Right lung (tissue), 2 donors: ENCODE measurements at regions not wholly inside any gene's neighbourhood (a gene's known extent, or its start where the extent isn't known, plus 50 kb on each side); places are given as distances from the start of the nearest gene placed in this dataset.
"Not testable (repeated sequence)": the region's sequence is repeated elsewhere in the genome, so short reads cannot be mapped to it uniquely, and the experiment has no call there.

Source experiments
- DNase-seq, 2 donors: peaks; one replicate each; pipeline ENCODE4 v3.0.0-alpha.2; 2013

DNA sequence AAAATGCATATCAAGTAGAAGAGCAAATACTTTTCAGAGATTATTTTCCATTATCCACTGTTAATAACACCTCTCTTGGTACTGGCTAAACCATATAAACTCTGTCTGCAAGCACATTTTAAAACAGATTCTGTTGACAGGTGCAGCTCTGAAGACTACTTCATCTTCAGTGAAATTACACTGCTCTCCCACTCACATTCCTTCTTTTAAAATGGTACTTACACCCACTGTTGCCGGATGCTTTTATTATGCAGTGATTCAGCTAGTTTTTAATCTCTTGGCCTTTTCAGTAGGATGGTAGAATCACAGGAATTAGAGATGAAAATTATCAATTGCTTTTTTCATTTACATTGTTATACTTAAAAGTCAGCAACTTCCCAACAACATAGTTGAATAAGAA lies 381.6 kb downstream of the GASK1B start:
- no peak for DNase-seq

DNA sequence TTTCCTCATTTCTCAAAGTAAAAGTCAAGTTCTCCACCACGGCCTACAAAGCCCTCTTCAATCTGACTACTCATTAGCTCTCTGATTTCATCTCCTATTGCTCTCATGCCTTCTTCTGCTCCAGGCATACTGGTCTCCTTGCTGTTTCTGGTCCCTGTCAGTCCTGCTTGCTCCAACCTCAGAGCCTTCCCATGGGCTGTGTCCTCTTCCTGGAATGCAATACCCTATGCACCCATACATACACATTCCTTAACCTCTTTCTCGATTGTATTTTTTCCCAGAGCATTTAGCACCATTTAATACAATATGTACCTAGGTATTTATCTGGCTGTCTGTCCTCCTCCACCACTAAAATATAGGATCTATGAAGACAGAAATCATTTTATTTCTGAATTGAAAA lies 385.2 kb downstream of the GASK1B start:
- no peak for DNase-seq

DNA sequence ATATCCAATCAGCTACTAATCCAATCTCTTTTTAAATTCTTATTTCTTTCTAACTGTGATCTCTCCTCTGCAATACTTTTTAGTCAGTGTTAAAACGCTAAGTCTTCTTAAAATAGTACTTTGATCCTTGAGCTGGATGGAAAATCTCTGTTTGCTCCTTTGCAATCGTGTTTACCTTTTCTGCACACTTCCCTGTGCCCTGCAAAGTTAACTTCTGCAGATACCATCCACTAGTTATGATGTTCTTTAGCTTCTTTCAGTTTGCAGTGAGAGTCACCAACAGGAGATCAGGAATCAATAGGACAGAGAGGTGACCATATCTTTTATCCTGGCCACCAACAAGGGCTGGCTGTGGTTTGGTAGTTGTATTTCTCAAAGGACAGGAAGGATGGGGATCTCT lies 391.5 kb downstream of the GASK1B start:
- DNase-seq: no peak

DNA sequence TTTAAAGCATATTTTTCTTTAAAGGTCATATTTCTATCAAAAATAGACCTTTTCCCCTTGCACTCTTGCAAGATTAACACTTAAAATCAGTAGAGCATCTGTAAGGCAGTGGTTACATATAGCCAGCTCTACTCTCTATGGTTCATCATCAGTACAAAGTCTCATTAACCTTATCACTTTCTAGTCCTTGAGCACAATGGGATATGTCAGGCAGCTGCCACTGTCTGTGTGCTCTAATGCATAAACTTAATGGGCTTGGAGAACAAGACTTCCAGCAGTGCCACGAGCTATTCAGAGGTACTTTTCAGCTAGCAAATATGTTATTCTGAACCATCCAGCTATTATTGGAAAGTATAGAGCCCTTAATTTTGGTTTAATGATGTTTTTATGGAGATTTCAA lies 393.7 kb downstream of the GASK1B start:
- DNase-seq: no peak

DNA sequence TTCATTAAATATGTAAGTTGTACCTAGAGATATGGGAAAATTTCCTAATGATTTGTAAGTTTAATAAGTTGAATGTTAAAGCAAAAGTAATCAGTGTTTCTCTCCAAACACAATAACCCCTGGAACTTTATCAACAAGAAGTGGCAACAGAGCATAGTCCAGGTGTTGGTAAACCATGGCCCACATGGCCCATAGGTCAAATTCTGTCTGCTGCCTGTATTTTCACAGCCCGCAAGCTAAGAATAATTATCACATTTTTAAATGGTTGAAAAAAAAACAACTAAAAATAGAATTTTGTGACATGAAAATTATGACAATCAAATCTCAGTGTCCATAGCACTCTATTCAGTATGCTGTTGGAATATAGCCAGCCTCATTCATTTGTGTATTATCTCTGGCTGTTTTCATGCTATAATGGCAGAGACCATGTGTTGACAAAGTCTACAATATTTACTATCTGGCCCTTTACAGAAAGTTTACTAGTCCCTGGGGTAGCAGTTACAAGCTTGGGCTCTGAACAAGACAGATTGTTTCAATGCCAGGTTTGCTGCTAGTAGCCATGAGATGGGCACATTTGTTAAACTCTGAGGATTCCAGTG lies 395.8 kb downstream of the GASK1B start:
- no peak for DNase-seq

DNA sequence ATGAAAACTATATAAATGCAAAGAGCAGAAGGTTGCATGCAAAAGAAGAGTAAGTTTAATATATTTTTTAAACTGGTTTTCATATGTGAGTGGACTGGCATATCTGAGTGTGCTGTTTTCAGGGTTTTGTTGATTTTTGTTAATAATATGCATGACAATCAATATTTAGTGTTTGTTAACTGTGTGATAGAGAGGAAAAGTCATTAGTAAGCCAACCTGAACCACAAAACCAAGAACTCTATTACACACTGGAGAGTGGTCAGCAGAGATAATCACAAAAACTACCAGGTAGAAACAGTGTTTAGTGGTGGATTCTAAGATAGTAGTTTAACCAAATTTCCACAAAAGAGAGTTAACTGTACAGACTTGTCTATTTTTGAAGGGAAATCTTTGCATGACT lies 396.9 kb downstream of the GASK1B start:
- no peak for DNase-seq

DNA sequence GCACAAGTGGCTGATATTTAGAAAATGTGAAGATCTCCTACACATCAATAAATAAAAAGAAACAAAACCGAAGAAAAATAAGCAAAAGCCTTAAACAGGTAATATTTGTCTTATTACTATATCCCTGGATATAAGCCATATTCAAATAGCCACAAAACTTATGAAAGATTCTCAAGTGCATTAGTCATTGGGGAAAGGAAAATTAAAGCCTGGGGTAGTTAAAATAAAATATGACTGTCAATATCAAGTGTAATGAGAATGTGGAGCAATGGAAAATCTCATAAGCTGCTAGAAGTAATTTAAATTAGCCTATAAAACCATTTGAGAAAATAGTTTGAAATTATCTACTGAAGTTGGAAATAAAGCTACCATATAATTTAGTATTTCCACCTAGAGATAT lies 399.9 kb downstream of the GASK1B start:
- no peak for DNase-seq

DNA sequence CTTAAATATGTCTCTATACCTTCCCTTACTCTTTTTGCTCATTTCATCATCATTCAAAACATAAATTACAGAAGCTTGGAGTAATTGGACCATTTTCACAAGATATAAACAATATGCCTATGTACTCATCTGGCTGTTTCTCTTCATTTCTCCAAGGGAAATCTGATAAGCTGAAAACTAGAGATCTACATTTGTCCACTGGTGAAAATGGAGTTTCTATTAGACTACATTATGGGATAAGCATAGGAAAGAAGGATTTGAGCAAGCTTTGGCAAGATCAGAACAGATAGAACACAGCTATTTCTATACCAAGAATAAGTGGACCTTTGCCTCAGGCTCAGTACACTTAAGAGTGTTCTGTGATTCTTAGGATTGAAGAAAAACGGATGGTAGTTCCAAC lies 404.4 kb downstream of the GASK1B start:
- no peak for DNase-seq

DNA sequence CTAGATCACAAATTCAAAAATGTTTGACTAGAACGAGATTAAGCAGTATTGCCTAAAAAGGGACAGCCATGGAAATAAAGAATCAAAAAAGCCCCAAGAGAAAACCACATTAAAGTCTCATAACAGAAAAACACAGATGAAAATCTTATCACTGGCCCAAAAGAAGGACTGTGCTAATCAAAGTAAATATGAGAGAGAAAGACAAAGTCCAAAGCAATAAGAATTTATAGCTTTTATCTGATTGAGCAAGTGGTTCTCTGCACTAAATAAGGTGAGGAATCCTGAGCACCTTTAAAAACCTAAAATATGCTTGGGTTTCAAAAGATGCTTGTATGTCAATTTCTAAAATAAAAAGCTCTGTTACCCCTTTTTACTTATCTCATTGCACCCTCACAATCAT lies 409.3 kb downstream of the GASK1B start:
- no peak for DNase-seq

DNA sequence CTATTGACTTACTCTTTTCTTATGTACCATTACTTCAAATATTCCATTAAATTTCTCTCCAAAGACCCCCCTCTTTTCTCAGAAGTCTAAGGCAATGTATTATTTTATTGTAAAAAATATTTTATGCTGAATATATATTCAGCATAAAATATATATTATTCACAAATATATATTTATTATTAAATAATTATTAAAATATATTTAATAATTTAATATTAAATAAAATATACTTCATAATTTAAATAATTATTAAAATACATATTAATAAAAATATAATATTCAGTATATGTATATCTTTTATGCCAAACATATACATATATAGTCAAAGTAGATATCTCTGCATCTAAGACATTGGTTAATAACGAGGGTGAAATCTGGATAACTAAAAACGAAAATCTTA lies 418.4 kb downstream of the GASK1B start:
- no peak for DNase-seq

DNA sequence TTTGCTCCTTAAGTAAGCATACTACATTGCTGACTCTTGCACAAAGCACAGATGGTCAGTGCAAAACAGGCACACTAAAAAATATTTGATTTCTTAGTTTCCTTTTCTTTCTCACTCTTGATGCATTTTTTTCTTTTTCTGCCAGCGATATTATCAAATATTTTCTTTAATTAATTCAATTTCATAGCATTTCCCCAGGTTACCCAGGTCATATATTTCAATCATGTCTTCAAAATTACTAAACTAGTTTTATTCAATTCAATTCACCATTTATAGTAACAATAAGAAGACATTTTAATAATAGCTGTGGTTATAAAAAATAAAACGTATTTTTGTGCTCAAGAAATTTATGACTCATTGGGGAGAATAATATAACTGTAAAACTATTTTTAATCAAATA lies 421.2 kb downstream of the GASK1B start:
- DNase-seq: no peak

DNA sequence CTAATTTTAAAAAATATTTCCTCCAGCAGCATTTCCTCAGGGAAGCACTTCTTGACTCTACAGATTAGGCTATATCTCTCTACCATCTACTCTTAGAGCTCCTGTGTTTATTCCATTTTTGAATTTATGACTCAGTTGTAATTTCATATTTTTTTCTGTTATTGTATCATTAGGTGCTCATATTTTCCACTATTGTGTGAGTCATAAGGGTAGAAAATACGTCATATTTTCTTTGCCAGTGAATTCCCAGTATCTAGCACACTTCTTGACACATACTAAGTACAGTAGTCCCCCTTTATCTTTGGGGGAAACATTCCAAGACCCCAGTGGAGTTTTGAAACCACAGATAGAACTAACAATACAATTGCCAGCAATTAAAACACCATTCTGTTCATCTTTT lies 431.2 kb downstream of the GASK1B start:
- DNase-seq: no peak

DNA sequence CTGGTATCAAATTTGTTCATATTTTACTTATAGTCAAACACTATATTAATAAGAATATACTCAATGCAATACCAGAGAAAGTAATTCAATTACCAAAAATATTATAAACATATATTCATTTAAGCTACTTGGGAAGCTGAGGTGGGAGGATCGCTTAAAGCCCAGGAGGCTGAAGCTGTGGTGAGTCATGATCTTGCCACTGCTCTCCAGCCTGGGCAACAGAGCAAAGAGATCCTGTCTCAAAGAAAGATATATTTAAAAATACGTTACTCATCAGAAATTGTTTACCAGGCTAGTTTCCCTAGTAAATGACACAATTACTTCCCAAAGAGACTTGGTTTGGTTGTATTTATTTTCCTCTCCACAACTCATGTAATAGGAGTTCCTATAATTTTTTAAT lies 433.6 kb downstream of the GASK1B start:
- no peak for DNase-seq

DNA sequence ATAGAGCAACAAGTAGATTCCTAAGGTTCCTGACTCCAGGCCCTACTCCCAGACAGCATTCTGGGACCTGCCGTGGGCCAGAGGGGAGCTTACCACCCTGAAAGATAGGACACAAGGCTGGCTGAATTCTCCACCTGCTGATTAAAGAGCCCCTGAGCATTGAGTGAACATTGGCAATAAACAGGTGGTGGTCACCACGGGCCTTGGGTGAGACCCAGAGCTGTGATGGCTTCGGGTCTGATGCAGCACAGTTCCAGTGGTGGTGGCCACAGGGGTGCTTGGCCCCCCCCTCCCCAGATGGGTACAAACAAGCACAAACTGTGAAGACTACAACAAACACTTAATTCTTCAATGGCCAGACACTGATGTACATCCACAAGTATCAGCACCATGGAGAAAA lies 444.6 kb downstream of the GASK1B start:
- no peak for DNase-seq

DNA sequence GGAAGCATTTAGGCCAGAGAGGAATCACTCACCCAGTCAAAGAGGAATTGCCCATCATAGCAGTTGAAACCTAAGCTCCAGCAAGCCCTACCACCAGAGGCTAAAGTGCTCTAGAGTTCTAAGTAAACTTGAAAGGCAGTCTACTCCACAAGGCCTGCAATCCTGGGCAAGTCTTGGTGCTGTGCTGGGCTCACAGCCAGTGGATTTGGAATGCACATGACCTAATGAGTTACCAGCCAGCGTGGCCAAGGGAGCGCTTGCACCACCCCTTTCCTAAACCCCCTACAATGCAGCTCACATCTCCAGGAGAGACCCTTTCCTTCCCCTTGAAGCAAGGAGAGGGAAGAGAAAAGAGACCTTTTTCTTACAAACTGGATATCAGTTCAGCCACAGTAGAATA lies 445.7 kb downstream of the GASK1B start:
- no peak for DNase-seq

DNA sequence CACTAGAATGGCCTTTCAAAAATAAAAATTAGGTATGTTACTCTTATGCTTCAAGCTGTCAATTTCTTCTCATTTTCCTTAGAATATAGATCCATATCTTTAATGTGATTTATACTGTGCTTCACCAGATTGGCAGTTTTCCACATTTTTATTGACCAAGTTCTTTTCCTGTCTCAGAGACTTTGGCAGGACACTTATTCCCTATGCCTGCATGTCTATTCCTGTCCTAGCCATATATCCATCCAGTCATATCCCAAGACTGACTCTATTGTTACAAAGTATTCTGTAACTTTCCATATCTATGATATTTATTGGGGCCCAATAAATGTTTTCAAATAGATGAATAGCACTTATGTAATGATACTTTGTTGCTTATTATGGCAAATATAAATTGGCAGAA lies 450.7 kb downstream of the GASK1B start:
- DNase-seq: no peak

DNA sequence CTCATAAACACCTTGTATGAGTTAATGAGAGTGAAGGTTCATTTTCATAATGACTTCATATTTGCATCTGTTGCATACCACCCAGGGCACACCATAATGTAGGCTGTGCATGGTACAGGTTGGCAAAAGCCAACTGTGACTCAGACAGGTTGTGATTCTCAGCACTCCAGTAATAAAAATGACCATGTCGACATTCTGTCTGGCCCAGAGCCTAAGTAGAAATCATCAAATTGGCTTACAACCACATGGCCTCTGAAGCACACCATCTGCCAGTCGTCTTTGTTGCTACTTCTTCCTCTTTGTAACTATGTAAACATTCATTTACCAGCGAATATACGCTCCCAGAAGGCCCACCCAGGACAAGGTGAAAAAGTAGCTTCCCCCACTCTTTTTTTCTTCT lies 459.5 kb downstream of the GASK1B start:
- no peak for DNase-seq

DNA sequence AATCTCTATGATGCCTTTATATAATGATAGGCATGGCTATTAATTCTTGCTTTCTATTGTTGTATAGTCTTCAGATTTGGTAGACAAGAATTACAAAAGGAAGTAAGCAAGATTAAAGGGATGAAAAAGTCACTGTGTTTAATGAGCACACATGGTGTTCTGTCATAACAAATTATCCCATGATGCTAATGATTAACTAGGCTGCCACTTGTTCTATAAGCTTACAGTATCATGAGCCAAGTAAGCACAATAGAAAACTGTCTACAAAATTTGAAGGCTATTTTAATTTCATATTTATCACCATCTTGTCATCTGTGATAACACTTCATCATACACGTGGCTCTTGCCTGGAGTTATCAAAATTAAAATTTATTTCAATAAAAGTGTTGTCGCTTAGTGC lies 466.7 kb downstream of the GASK1B start:
- no peak for DNase-seq

DNA sequence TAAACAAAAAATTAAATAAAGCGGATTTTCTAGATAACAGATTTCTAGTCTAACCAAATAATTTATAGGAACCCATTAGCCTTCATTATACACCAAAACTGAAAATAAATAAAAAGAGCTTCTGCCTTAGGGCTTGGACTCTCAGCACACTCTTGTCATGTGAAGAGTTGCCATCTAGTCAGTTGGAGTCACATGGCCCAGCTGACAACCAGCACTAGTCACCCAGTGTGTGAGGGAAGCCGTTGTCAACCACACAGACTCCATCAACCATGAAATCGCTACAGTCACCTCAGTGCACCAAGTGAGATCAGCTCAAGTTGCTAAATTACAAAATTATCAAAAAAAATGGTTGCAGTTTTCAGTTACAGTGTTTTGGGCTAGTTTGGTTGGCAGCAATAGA lies 470.0 kb downstream of the GASK1B start:
- DNase-seq: no peak

DNA sequence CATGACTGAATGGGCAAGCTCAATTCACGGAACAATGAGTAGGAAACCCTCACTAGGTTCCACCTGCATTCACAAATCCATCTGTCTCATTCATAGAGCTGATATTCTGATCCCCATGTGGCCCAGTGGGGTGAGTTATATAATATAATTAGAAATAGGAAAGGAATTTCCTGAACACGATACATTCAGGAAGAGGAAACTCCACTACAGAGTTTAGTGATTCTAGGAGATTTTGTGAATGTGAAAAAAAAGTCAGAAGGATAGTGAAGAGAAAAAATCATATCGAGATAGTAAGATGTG lies 471.2 kb downstream of the GASK1B start:
- DNase-seq: no peak

DNA sequence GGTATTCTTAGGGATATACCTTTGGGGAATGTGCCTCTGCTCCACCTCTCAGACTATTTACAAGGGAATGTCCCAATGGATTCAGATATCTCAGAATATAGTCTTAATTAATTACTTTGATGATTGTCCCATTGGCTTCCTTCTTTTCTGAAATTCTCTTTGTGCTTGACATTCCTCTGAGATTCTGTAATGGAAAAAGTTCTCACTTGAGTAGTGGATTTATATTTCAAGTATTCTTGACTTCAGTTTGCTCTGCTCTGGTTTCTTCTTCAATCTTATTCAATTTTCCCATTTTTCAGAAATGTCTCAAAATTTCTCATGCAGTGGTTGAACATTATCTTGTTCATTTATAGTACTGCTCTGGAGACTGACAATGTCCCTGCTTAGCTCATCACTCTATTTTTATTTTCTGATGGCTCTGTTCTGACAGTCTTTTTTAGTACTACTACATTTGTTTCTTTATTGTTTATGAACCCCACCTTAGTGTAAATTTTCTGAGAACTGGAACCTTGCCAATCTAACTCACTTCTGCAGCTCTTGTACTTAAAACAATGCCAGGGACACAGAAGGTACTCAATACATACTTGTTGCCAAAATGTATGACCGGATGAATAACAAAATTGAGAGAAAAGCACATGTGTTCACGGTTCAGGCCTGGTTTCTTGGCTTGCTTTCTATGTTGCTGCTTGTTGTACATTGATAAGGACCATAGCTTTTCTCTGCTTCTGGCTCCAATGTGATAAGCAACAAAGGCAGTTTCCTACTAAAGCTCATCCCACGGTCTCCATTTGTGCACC lies 471.7 kb downstream of the GASK1B start:
- DNase-seq: peak; percentile 7 to 13

DNA sequence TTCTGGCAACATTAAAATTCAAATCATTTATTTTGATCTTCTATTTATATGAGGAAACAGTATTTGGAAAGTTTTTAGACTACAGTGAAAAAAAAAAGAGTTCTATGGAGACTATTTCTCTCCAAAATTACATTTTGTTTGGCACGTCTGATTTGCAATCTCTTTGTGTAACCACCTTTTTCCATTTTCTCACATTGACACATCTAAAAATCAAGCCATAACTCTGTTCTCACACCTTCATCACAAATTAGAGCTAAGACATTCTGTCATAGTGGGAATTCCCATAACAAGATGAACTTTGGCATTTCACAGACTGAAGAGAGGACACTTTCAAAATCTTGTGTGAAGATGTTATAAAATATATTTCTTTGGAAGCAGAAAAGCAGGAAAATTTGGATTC lies 468.9 kb downstream of the GRIA2 start:
- DNase-seq: no peak

DNA sequence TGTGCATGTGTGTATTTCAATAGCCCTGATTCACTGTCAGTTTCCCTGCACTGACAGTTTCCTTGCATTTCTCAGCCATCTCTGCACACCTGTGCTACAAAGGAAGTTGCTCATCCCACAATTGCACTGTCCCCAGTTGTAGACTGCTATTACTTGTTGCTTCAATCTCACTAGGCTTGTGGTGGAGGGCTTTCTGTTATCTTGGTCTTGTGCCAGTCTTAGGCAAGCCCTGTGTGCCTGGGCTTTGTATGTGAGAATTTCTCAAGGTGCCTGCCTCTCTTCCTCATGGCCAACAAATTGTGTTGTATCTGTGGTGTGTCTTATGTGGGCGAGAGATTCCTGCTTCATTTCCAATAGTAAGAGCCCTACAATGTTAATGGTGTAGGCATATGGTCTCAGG lies 467.4 kb downstream of the GRIA2 start:
- no peak for DNase-seq

DNA sequence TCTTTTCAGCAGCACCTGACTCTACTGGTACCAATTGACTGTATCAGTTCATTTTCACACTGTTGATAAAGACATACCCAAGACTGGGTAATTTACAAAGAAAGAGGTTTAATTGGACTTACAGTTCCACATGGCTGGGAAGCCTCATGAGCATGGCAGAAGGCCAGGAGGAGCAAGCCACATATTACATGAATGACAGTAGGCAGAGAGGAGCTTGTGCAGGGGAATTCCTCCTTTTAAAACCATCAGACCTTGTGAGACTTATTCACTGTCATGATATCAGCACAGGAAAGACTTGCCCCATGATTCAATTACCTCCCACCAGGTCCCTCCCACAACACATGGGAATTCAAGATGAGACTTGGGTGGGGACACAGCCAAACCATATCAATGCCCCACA lies 458.8 kb downstream of the GRIA2 start:
- not testable (repeated sequence) for DNase-seq
